HG02840 (cell line): ENCODE measurements at regions not wholly inside any gene's neighbourhood (a gene's known extent, or its start where the extent isn't known, plus 50 kb on each side); places are given as distances from the start of the nearest gene placed in this dataset.
"Not testable (repeated sequence)": the region's sequence is repeated elsewhere in the genome, so short reads cannot be mapped to it uniquely, and the experiment has no call there.

Experiments used
- ATAC-seq: cut with Tn5 transposase; IDR thresholded peaks from one replicate; pipeline ENCODE4 v1.9.1; 2021; ENCODE audit warnings: mild to moderate bottlenecking, moderate library complexity, moderate number of reproducible peaks; ENCODE audit not compliant: unreplicated experiment, low FRiP score

- ATAC-seq, result no peak
Observed at GRCh38 chr10:120186506-120186905, 270.5 kb upstream of the PLPP4 start.

- not testable (repeated sequence) for ATAC-seq
Observed at GRCh38 chr10:120187168-120187567, 269.9 kb upstream of the PLPP4 start.

GRCh38 chr10:120188950-120189349, 268.1 kb upstream of the PLPP4 start:
- no peak for ATAC-seq

GRCh38 chr10:120195984-120196712, 260.9 kb upstream of the PLPP4 start:
- ATAC-seq, result no peak

- ATAC-seq, result no peak
Observed at GRCh38 chr10:120204877-120205276, 252.2 kb upstream of the PLPP4 start.

- no peak for ATAC-seq
Observed at GRCh38 chr10:120205368-120206018, 251.5 kb upstream of the PLPP4 start.

- no peak for ATAC-seq
Observed at GRCh38 chr10:120208488-120208887, 248.5 kb upstream of the PLPP4 start.

GRCh38 chr10:120209124-120209762, 247.8 kb upstream of the PLPP4 start:
- no peak for ATAC-seq

GRCh38 chr10:120212275-120212674, 244.8 kb upstream of the PLPP4 start:
- ATAC-seq, result no peak

GRCh38 chr10:120213283-120213682, 243.7 kb upstream of the PLPP4 start:
- not testable (repeated sequence) for ATAC-seq

- no peak for ATAC-seq
Observed at GRCh38 chr10:120217736-120218135, 239.3 kb upstream of the PLPP4 start.

- no peak for ATAC-seq
Observed at GRCh38 chr10:120221873-120222485, 235.0 kb upstream of the PLPP4 start.

- ATAC-seq, result no peak
Observed at GRCh38 chr10:120229641-120230040, 227.4 kb upstream of the PLPP4 start.

- ATAC-seq, result not testable (repeated sequence)
Observed at GRCh38 chr10:120239695-120240094, 217.3 kb upstream of the PLPP4 start.

GRCh38 chr10:120251821-120252442, 205.1 kb upstream of the PLPP4 start:
- no peak for ATAC-seq

GRCh38 chr10:120253131-120253530, 203.9 kb upstream of the PLPP4 start:
- no peak for ATAC-seq

GRCh38 chr10:120260456-120260855, 196.6 kb upstream of the PLPP4 start:
- ATAC-seq, result no peak

GRCh38 chr10:120262857-120263547, 194.0 kb upstream of the PLPP4 start:
- peak; percentile 68 for ATAC-seq

- ATAC-seq, result no peak
Observed at GRCh38 chr10:120266022-120266421, 191.0 kb upstream of the PLPP4 start.

- no peak for ATAC-seq
Observed at GRCh38 chr10:120270906-120271305, 186.1 kb upstream of the PLPP4 start.
